GM12878 (cell line): ENCODE measurements at regions not wholly inside any gene's neighbourhood (a gene's known extent, or its start where the extent isn't known, plus 50 kb on each side); places are given as distances from the start of the nearest gene placed in this dataset.

Source experiments
- ATAC-seq: fragments of 200-7000 bp; cut with Tn5 transposase; 3 replicates; pipeline ENCODE4 v1.9.1; 2020; ENCODE audit warnings: mild to moderate bottlenecking, moderate library complexity
- BruUV-seq: library from RNA; stranded (reverse); fragments of 400-500 nt; replicated peaks from 2 replicates; lab custom pipeline; 2021; lab: Mats Ljungman, UMichigan
- CTCF ChIA-PET: fragments of 300-600 bp; sonication (Branson Sonifier 250); formaldehyde crosslinking; extraction: SDS; loops from one replicate; lab custom pipeline; 2021; ENCODE audit warnings: inconsistent platforms; lab: Yijun Ruan, JAX
- POLR2A ChIA-PET: fragments of 350-600 bp; formaldehyde crosslinking; extraction: SDS; loops from one replicate; lab custom pipeline; 2021; ENCODE audit warnings: inconsistent platforms; lab: Charles Lee
- RAD21 ChIA-PET: fragments of 300-600 bp; sonication (Branson Sonifier 250); formaldehyde crosslinking; loops from one replicate; lab custom pipeline; 2023; ENCODE audit warnings: antibody characterized with exemption; ENCODE audit not compliant: unreplicated experiment; lab: Charles Lee
- SMC1A ChIA-PET: fragments of 300-600 bp; sonication (Branson Sonifier 250); formaldehyde crosslinking; loops from one replicate; lab custom pipeline; 2023; ENCODE audit not compliant: unreplicated experiment, uncharacterized antibody; lab: Charles Lee
- DNase-seq: peaks from one replicate; pipeline ENCODE4 v3.0.0-alpha.2; 2011; ENCODE audit warnings: low read depth, low spot score
- FAIRE-seq: peaks from 3 replicates; lab custom pipeline; 2011; peaks lifted over from hg19 to GRCh38; lab: Jason Lieb, UNC
- H2AFZ ChIP-seq: 2 replicates; pipeline ENCODE4 v1.6.0; 2011; ENCODE audit warnings: low read depth, low read length, control low read depth; ENCODE audit not compliant: control insufficient read depth
- H3K27ac ChIP-seq: 2 replicates; pipeline ENCODE4 v1.5.1; 2011; ENCODE audit warnings: control low read depth; ENCODE audit not compliant: control insufficient read depth, insufficient read depth
- H3K27me3 ChIP-seq, 2 experiments: replicated peaks in 1 of 2; 2 replicates each; pipeline versions ENCODE4 v1.6.0 to v1.6.1; 2011; ENCODE audit warnings: low read length in 1 of 2; ENCODE audit not compliant: control insufficient read depth in 2 of 2, insufficient read depth in 2 of 2
- H3K36me3 ChIP-seq, 2 experiments: 2 replicates each; pipeline ENCODE4 v1.5.1; 2011; ENCODE audit warnings: low read length in 1 of 2; ENCODE audit not compliant: control insufficient read depth in 2 of 2, insufficient read depth in 2 of 2
- H3K4me1 ChIP-seq: 2 replicates; pipeline ENCODE4 v1.6.1; 2011; ENCODE audit warnings: mild to moderate bottlenecking, low read length, moderate library complexity, mixed read lengths; ENCODE audit not compliant: control insufficient read depth, insufficient read depth
- H3K4me2 ChIP-seq: 2 replicates; pipeline ENCODE4 v1.6.0; 2011; ENCODE audit warnings: control low read depth; ENCODE audit not compliant: control insufficient read depth, insufficient read depth
- H3K4me3 ChIP-seq: fragments of 200-600 bp; sonication (generic); 2 replicates; pipeline ENCODE4 v1.5.1; 2016
- H3K79me2 ChIP-seq: 2 replicates; pipeline ENCODE4 v1.6.0; 2011; ENCODE audit warnings: low read length; ENCODE audit not compliant: control insufficient read depth, insufficient read depth
- H3K9ac ChIP-seq: 2 replicates; pipeline ENCODE4 v1.8.0; 2011; ENCODE audit warnings: low read length, control low read depth, mixed read lengths; ENCODE audit not compliant: control insufficient read depth, insufficient read depth
- H3K9me3 ChIP-seq: replicated peaks from 3 replicates; pipeline ENCODE4 v1.5.1; 2011; ENCODE audit warnings: mild to moderate bottlenecking, low read length; ENCODE audit not compliant: control insufficient read depth, insufficient read depth
- H4K20me1 ChIP-seq: 2 replicates; pipeline ENCODE4 v1.6.0; 2011; ENCODE audit not compliant: control insufficient read depth, insufficient read depth
- ATF2 ChIP-seq: IDR thresholded peaks from 2 replicates; pipeline ENCODE4 v1.6.1; 2012; ENCODE audit warnings: low read length, inconsistent platforms
- CREM ChIP-seq: IDR thresholded peaks from 2 replicates; pipeline ENCODE4 v1.6.1; 2014; ENCODE audit warnings: antibody characterized with exemption, low read depth
- EP300 ChIP-seq, 2 experiments: fragments of 150-350 bp in 1 of 2; IDR thresholded peaks; 2 replicates each; pipeline ENCODE4 v1.6.1; 2011 to 2012; ENCODE audit warnings: low read depth in 2 of 2, low read length in 2 of 2, borderline replicate concordance in 1 of 2, improper control_type of control experiment in 1 of 2, inconsistent platforms in 1 of 2; ENCODE audit not compliant: control insufficient read depth in 1 of 2
- ETV6 ChIP-seq, 2 experiments: fragments of 450-650 bp in 1 of 2; IDR thresholded peaks in 1 of 2; conservative IDR thresholded peaks in 1 of 2; 2 replicates each; pipeline ENCODE4 v1.6.1; 2014; ENCODE audit warnings: antibody characterized with exemption in 1 of 2, borderline replicate concordance in 1 of 2, low read depth in 1 of 2, mild to moderate bottlenecking in 1 of 2, moderate library complexity in 1 of 2
- POLR2AphosphoS5 ChIP-seq: IDR thresholded peaks from 2 replicates; pipeline ENCODE4 v1.6.1; 2011; ENCODE audit warnings: mild to moderate bottlenecking, low read length, inconsistent platforms
- TCF12 ChIP-seq: IDR thresholded peaks from 2 replicates; pipeline ENCODE4 v1.6.1; 2011; ENCODE audit warnings: low read depth, mild to moderate bottlenecking, low read length
- WGBS: methylation state at CpG from one replicate; pipeline ENCODE4 v1.1.6; 2016; ENCODE audit warnings: low lambda C conversion rate; ENCODE audit not compliant: insufficient replicate concordance, insufficient coverage; ENCODE audit errors: missing lambda C conversion rate; 5-methylcytosine and 5-hydroxymethylcytosine counted together
- in situ Hi-C: fragments of 300-500 bp; cut with MboI; formaldehyde crosslinking; loops from 9 replicates; pipeline ENCODE4 v1.14.3; 2018; ENCODE audit warnings: mixed read lengths
- intact Hi-C: fragments of 100-400 bp; cut with micrococcal nuclease; formaldehyde crosslinking; loops from one replicate; pipeline ENCODE4 v1.14.2; 2022; ENCODE audit not compliant: unreplicated experiment

- Histone ChIP-seq H3K36me3 (no peaks in the 10 kb centered on the region), H2AFZ (no peak overlapping the region), H3K27ac (no peak overlapping the region), H3K9me3 (no peaks in the 10 kb centered on the region), H3K4me1 (no peaks in the 10 kb centered on the region), H3K4me2 (no peak overlapping the region), H3K27me3 (no peaks in the 10 kb centered on the region), H4K20me1 (no peaks in the 10 kb centered on the region), H3K4me3 (no peak overlapping the region), H3K9ac (no peak overlapping the region), H3K79me2 (no peaks in the 10 kb centered on the region)
- CTCF ChIA-PET, result interaction anchor here (2.4 kb wide), 1 partner anchor 9 kb away, joined by 10 read pairs; no protein-coding TSS in a partner anchor
- WGBS, result 38% methylated on average over 7 of the region's 7 CpGs
- in situ Hi-C loops, result no loop called here
- no TSS peak for BruUV-seq
- SMC1A ChIA-PET, result interaction anchor here (0.7 to 3.8 kb wide), 4 partner anchors 8 to 197 kb away, joined by 3 to 15 read pairs (median 4); no protein-coding TSS in a partner anchor
- ATAC-seq (no peak; the same call in 2 of the 3 replicates), FAIRE-seq (no peak), DNase-seq (no peak)
- POLR2A ChIA-PET, result interaction anchor here (1.2 kb wide), 1 partner anchor 11 kb away, joined by 3 read pairs; no protein-coding TSS in a partner anchor
- TF ChIP-seq ATF2 (no peak), EP300 (IDR thresholded peaks at IDR 0.05; ENCODE audit: borderline replicate concordance in 1 of 2, control insufficient read depth in 1 of 2, low read depth in 2 of 2, low read length in 2 of 2) (no peak), TCF12 (no peak)
- RAD21 ChIA-PET, result no interaction called here
- intact Hi-C loops, result no loop called here
Measured at GRCh38 chr11:13160346-13160745, 117.2 kb upstream of the BMAL1 start.

DNA sequence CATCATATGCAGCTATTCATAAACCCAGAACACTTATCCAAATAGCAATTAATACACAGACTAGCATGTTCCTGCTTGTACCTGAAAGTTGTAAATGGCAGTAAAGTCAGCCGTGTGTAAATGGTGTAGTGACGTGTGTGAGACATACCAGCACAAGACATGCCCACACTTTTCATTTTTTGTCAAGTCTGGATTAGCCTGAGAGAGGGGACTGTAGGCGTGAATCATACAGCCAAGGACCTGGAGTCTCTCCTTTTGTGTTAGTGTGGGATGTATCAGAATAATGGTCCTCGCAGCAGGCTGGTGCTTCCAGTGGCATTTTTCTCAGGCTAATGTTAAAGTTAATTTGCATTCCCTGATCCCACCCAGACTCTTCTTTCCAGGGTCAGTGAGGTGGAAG, 116.8 kb upstream of the BMAL1 start:
- Histone ChIP-seq H3K27me3 (no peaks in the 10 kb centered on the region), H3K4me2 (no peak overlapping the region), H3K4me1 (no peaks in the 10 kb centered on the region), H4K20me1 (no peaks in the 10 kb centered on the region), H3K4me3 (no peak overlapping the region), H3K27ac (no peak overlapping the region), H3K79me2 (no peaks in the 10 kb centered on the region), H2AFZ (no peak overlapping the region), H3K9me3 (no peaks in the 10 kb centered on the region), H3K9ac (no peak overlapping the region), H3K36me3 (no peaks in the 10 kb centered on the region)
- FAIRE-seq, result no peak
- ChIA-PET CTCF (interaction anchor here (2.4 kb wide), 1 partner anchor 10 kb away, joined by 10 read pairs; no protein-coding TSS in a partner anchor), RAD21 (no interaction called here), POLR2A (interaction anchor here (1.2 kb wide), 1 partner anchor 11 kb away, joined by 3 read pairs; no protein-coding TSS in a partner anchor), SMC1A (interaction anchor here (0.9 to 3.8 kb wide), 4 partner anchors 9 to 262 kb away, joined by 3 to 15 read pairs (median 4); no protein-coding TSS in a partner anchor)
- no TSS peak for BruUV-seq
- intact Hi-C loops (no loop called here), in situ Hi-C loops (no loop called here)
- DNase-seq, result no peak
- TF ChIP-seq POLR2AphosphoS5, result no peak
- TF ChIP-seq CREM, result no peak
- TF ChIP-seq EP300 (IDR thresholded peaks at IDR 0.05; ENCODE audit: borderline replicate concordance in 1 of 2, control insufficient read depth in 1 of 2, low read depth in 2 of 2, low read length in 2 of 2), result no peak
- no peak for TF ChIP-seq ETV6 (conservative IDR thresholded peaks at IDR 0.05 in 1 of 2, IDR thresholded peaks at IDR 0.05 in 1 of 2; ENCODE audit: borderline replicate concordance in 1 of 2, low read depth in 1 of 2)
- 25% methylated on average over 4 of the region's 4 CpGs for WGBS
- peak; percentile 76 for ATAC-seq
